Kidney (tissue), 13 donors: ENCODE measurements at regions not wholly inside any gene's neighbourhood (a gene's known extent, or its start where the extent isn't known, plus 50 kb on each side); places are given as distances from the start of the nearest gene placed in this dataset.

Experiments used
- DNase-seq, 5 donors: peaks; one replicate each; pipeline ENCODE4 v3.0.0-alpha.2; 2013 to 2020
- FAIRE-seq: peaks from 2 replicates; lab custom pipeline; 2012; peaks lifted over from hg19 to GRCh38; lab: Jason Lieb, UNC
- H3K27ac ChIP-seq, 2 donors: one replicate each; pipeline ENCODE4 v1.7.0; 2013; ENCODE audit warnings: low read depth in 2 of 2, low read length in 2 of 2, inconsistent platforms in 1 of 2
- H3K27me3 ChIP-seq: one replicate; pipeline ENCODE4 v1.7.1; 2013; ENCODE audit warnings: low read length, inconsistent platforms; ENCODE audit not compliant: control insufficient read depth, insufficient read depth
- H3K36me3 ChIP-seq, 3 donors: one replicate each; pipeline versions ENCODE4 v1.7.0 to v1.7.1; 2013; ENCODE audit warnings: low read length in 3 of 3, control low read depth in 1 of 3, inconsistent platforms in 1 of 3; ENCODE audit not compliant: insufficient read depth in 3 of 3, control insufficient read depth in 2 of 3
- H3K4me1 ChIP-seq, 3 donors: one replicate each; pipeline versions ENCODE4 v1.7.0 to v1.7.1; 2013; ENCODE audit warnings: low read length in 3 of 3, inconsistent platforms in 1 of 3, low read depth in 1 of 3; ENCODE audit not compliant: control insufficient read depth in 2 of 3, insufficient read depth in 2 of 3
- H3K4me3 ChIP-seq, 3 donors: one replicate each; pipeline versions ENCODE4 v1.7.0 to v1.8.1; 2013; ENCODE audit warnings: low read length in 3 of 3, control low read depth in 1 of 3, inconsistent platforms in 1 of 3
- H3K9ac ChIP-seq, 3 donors: one replicate each; pipeline versions ENCODE4 v1.7.0 to v1.7.1; 2013; ENCODE audit warnings: low read length in 3 of 3, control low read depth in 1 of 3, inconsistent platforms in 1 of 3
- H3K9me3 ChIP-seq, 3 donors: one replicate each; pipeline versions ENCODE4 v1.7.0 to v1.7.1; 2013; ENCODE audit warnings: low read length in 3 of 3, control low read depth in 1 of 3, inconsistent platforms in 1 of 3; ENCODE audit not compliant: control insufficient read depth in 2 of 3, insufficient read depth in 1 of 3
- CTCF ChIP-seq: IDR thresholded peaks from 3 replicates; pipeline ENCODE4 v1.5.1; 2012; ENCODE audit warnings: mild to moderate bottlenecking, moderate library complexity, borderline replicate concordance; ENCODE audit not compliant: insufficient read depth; ENCODE audit errors: extremely low read depth
- intact Hi-C: fragments of 100-400 bp; cut with DNase I; formaldehyde crosslinking; loops from one replicate; pipeline ENCODE4 v1.11.1; 2022
- donor health status: control.
- donor health status: control.
- donor health status: control.
- donor health status: control.
- donor health status: control.
- donor health status: DM: yes; HTN: yes; CAD: no.
- donor health status: Normal renal cell carcinoma (clear cell type).

GRCh38 chr16:35689764-35690163 is 2230.4 kb downstream of the TP53TG3F start:
- no peak for TF ChIP-seq CTCF
- no peak overlapping the region for H3K4me3 ChIP-seq
- no peaks in the 10 kb centered on the region for H3K4me1 ChIP-seq
- H3K27me3 ChIP-seq = no peaks in the 10 kb centered on the region
- DNase-seq = no peak
- no peaks in the 10 kb centered on the region for H3K36me3 ChIP-seq
- no peak for FAIRE-seq
- H3K27ac ChIP-seq = no peak overlapping the region
- intact Hi-C loops = no loop called here
- peaks cover 0 to 25% (median 0%) of the 10 kb centered on the region in 3 donors for H3K9me3 ChIP-seq
- no peak overlapping the region for H3K9ac ChIP-seq

DNA sequence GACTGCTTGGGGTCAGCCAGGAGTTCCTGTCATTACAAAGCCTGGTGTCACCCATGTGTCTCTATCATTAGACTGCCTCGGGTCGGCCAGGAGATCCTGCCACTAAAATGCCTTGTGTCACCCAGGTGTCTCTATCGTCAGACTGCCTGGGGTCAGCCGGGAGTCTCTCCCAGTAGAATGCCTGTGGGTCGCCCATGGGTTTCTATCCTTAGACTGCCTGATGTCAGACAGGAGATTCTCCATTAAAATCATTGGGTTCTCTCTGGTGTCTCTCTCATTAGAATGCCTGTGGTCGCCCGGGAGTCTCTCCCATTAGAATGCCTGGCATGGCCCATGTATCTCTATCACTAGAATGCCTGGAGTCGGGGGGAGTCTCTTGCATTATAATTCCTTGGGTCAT is 2231.0 kb downstream of the TP53TG3F start:
- Histone ChIP-seq H3K27me3 (no peaks in the 10 kb centered on the region), H3K9ac (no peak overlapping the region), H3K4me1 (no peaks in the 10 kb centered on the region), H3K4me3 (no peak overlapping the region), H3K27ac (no peak overlapping the region), H3K36me3 (no peaks in the 10 kb centered on the region), H3K9me3 (peaks cover 0 to 31% (median under 1%) of the 10 kb centered on the region in 3 donors)
- no peak for TF ChIP-seq CTCF
- FAIRE-seq = no peak
- intact Hi-C loops = no loop called here
- DNase-seq = no peak

DNA sequence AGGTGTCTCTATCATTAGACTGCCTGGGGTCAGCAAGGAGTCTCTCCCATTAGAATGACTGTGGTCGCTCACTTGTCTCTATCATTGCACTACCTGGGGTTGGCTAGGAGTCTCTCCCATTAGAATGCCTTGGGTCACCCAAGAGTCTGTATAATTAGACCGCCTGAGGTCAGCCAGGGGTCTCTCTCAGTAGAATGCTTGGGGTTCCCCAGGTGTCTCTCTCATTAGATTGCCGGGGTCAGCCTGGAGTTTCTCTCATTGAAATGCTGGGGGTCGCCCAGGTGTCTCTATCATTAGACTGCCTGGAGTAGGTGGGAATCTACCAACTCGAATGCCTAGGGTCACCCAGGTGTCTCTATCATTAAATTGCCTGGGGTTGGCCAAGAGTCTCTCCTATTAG is 2231.6 kb downstream of the TP53TG3F start:
- H3K4me1 ChIP-seq = no peaks in the 10 kb centered on the region
- no peak for TF ChIP-seq CTCF
- no peaks in the 10 kb centered on the region for H3K36me3 ChIP-seq
- intact Hi-C loops = no loop called here
- no peak overlapping the region for H3K4me3 ChIP-seq
- no peaks in the 10 kb centered on the region for H3K27me3 ChIP-seq
- H3K9me3 ChIP-seq = peaks cover 0 to 34% (median 2%) of the 10 kb centered on the region in 3 donors
- FAIRE-seq = no peak
- no peak overlapping the region for H3K9ac ChIP-seq
- H3K27ac ChIP-seq = no peak overlapping the region
- no peak for DNase-seq

DNA sequence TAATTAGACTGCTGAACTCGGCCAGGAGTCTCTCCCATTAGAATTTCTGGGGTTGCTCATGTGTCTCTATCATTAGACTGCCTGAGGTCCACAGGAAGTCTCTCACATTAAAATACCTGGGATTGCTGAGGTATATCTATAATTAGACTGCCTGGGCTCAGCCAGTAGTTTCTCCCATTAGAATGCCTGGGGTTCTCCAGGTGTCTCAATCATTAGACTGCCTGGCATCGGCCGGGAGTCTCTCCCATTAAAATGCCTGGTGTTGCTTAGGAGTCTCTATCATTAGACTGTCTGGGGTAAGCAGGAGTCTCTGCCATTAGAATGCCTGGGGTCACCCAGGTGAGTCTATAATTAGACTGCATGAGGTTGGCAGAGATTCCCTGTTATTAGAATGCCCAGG is 2233.4 kb downstream of the TP53TG3F start:
- Histone ChIP-seq H3K9ac (no peak overlapping the region), H3K4me1 (no peaks in the 10 kb centered on the region), H3K27ac (no peak overlapping the region), H3K4me3 (no peak overlapping the region), H3K9me3 (peaks cover 0 to 31% (median 5%) of the 10 kb centered on the region in 3 donors), H3K27me3 (no peaks in the 10 kb centered on the region), H3K36me3 (no peaks in the 10 kb centered on the region)
- no peak for TF ChIP-seq CTCF
- DNase-seq (no peak), FAIRE-seq (no peak)
- intact Hi-C loops = no loop called here
